C1 segment of cervical spinal cord (tissue), 14 donors: ENCODE measurements at regions not wholly inside any gene's neighbourhood (a gene's known extent, or its start where the extent isn't known, plus 50 kb on each side); places are given as distances from the start of the nearest gene placed in this dataset.
"Not testable (repeated sequence)": the region's sequence is repeated elsewhere in the genome, so short reads cannot be mapped to it uniquely, and the experiment has no call there.

ENCODE experiments used
- DNase-seq, 14 donors: peaks; one replicate each; lab custom pipeline; 2025; lab: John Stamatoyannopoulos, UW

GRCh38 chr1:66424530-66424929 is 109.4 kb upstream of the SGIP1 start:
- not testable (repeated sequence) for DNase-seq

- DNase-seq: no peak
Measured at GRCh38 chr1:66426239-66426853, 107.6 kb upstream of the SGIP1 start.

GRCh38 chr1:66430815-66431214 is 103.1 kb upstream of the SGIP1 start:
- not testable (repeated sequence) for DNase-seq

GRCh38 chr1:66431999-66432398 is 102.0 kb upstream of the SGIP1 start:
- DNase-seq: no peak

- no peak for DNase-seq
Measured at GRCh38 chr1:66433611-66434010, 100.3 kb upstream of the SGIP1 start.

- DNase-seq: no peak
Measured at GRCh38 chr1:66434096-66434495, 99.9 kb upstream of the SGIP1 start.

- DNase-seq: no peak
Measured at GRCh38 chr1:66435541-66435940, 98.4 kb upstream of the SGIP1 start.

GRCh38 chr1:66436378-66437135 is 97.4 kb upstream of the SGIP1 start:
- no peak for DNase-seq

- no peak for DNase-seq
Measured at GRCh38 chr1:66437136-66437401, 96.9 kb upstream of the SGIP1 start.

GRCh38 chr1:66438062-66438461 is 95.9 kb upstream of the SGIP1 start:
- DNase-seq: no peak

- DNase-seq: no peak
Measured at GRCh38 chr1:66438501-66438900, 95.5 kb upstream of the SGIP1 start.

GRCh38 chr1:66439031-66439740 is 94.8 kb upstream of the SGIP1 start:
- DNase-seq: no peak

GRCh38 chr1:66443793-66444192 is 90.2 kb upstream of the SGIP1 start:
- DNase-seq: no peak

GRCh38 chr1:66444438-66445265 is 89.3 kb upstream of the SGIP1 start:
- no peak for DNase-seq

- DNase-seq: peak in 7 of 14 donors; percentile 7 to 39 (median 24)
Measured at GRCh38 chr1:66445492-66446181, 88.3 kb upstream of the SGIP1 start.

GRCh38 chr1:66446261-66447001 is 87.5 kb upstream of the SGIP1 start:
- DNase-seq: peak in 6 of 14 donors; percentile 9 to 45 (median 19)

- DNase-seq: no peak
Measured at GRCh38 chr1:66450043-66450514, 83.9 kb upstream of the SGIP1 start.

GRCh38 chr1:66450847-66451246 is 83.1 kb upstream of the SGIP1 start:
- no peak for DNase-seq

- DNase-seq: no peak
Measured at GRCh38 chr1:66452162-66452561, 81.8 kb upstream of the SGIP1 start.

- DNase-seq: no peak
Measured at GRCh38 chr1:66452982-66453381, 81.0 kb upstream of the SGIP1 start.

- DNase-seq: no peak
Measured at GRCh38 chr1:66455446-66455845, 78.5 kb upstream of the SGIP1 start.
